Neural progenitor cell (in vitro differentiated cells): ENCODE measurements at regions not wholly inside any gene's neighbourhood (a gene's known extent, or its start where the extent isn't known, plus 50 kb on each side); places are given as distances from the start of the nearest gene placed in this dataset.

Experiments
- DNase-seq: peaks from one replicate; pipeline ENCODE4 v3.0.0-alpha.2; 2016; ENCODE audit warnings: low spot score
- H2AFZ ChIP-seq: fragments of 200-600 bp; sonication (generic); replicated peaks from 2 replicates; pipeline ENCODE4 v1.6.1; 2016; ENCODE audit warnings: antibody characterized with exemption
- H3F3A ChIP-seq: fragments of 200-600 bp; sonication (generic); 2 replicates; pipeline ENCODE4 v1.6.1; 2016; ENCODE audit warnings: antibody characterized with exemption, low read depth
- H3K27ac ChIP-seq: fragments of 200-600 bp; sonication (generic); 2 replicates; pipeline ENCODE4 v1.5.1; 2016; ENCODE audit warnings: mild to moderate bottlenecking
- H3K27me3 ChIP-seq: fragments of 200-600 bp; sonication (generic); 2 replicates; pipeline ENCODE4 v1.6.1; 2016; ENCODE audit warnings: mild to moderate bottlenecking, moderate library complexity
- H3K36me3 ChIP-seq: fragments of 200-600 bp; sonication (generic); 2 replicates; pipeline ENCODE4 v1.5.1; 2016
- H3K4me1 ChIP-seq: fragments of 200-600 bp; sonication (generic); 2 replicates; pipeline ENCODE4 v1.6.1; 2016; ENCODE audit warnings: mixed run types
- H3K4me2 ChIP-seq: fragments of 200-600 bp; sonication (generic); 2 replicates; pipeline ENCODE4 v1.6.1; 2016
- H3K4me3 ChIP-seq: fragments of 200-600 bp; sonication (generic); 2 replicates; pipeline ENCODE4 v1.5.1; 2016
- H3K79me2 ChIP-seq: fragments of 200-600 bp; sonication (generic); 2 replicates; pipeline ENCODE4 v1.6.1; 2016; ENCODE audit warnings: low read depth
- H3K9ac ChIP-seq: fragments of 200-600 bp; sonication (generic); 2 replicates; pipeline ENCODE4 v1.6.1; 2016
- H3K9me3 ChIP-seq: fragments of 200-600 bp; sonication (generic); 2 replicates; pipeline ENCODE4 v1.5.1; 2016; ENCODE audit warnings: low read depth
- H4K20me1 ChIP-seq: fragments of 200-600 bp; sonication (generic); 2 replicates; pipeline ENCODE4 v1.6.1; 2016; ENCODE audit warnings: low read depth
- H3K27ac Mint-ChIP-seq: 3 replicates; pipeline ENCODE4 v1.8.0; 2021; ENCODE audit warnings: mixed read lengths
- H3K27me3 Mint-ChIP-seq: 2 replicates; pipeline ENCODE4 v1.8.0; 2022; ENCODE audit warnings: low read depth, mild to moderate bottlenecking, inconsistent platforms, moderate library complexity, mixed read lengths; ENCODE audit not compliant: insufficient read depth
- H3K36me3 Mint-ChIP-seq: 3 replicates; pipeline ENCODE4 v1.8.0; 2021; ENCODE audit warnings: mixed read lengths
- H3K4me1 Mint-ChIP-seq: 3 replicates; pipeline ENCODE4 v1.8.0; 2021; ENCODE audit warnings: mixed read lengths
- H3K4me3 Mint-ChIP-seq: 3 replicates; pipeline ENCODE4 v1.8.0; 2021; ENCODE audit warnings: mild to moderate bottlenecking, moderate library complexity, mixed read lengths
- H3K9me3 Mint-ChIP-seq: 3 replicates; pipeline ENCODE4 v1.8.0; 2020; ENCODE audit warnings: mixed read lengths
- EZH2 ChIP-seq: fragments of 200-600 bp; sonication (generic); IDR thresholded peaks from 2 replicates; pipeline ENCODE4 v1.6.1; 2017; ENCODE audit warnings: antibody characterized with exemption, mild to moderate bottlenecking, moderate library complexity
- EZH2phosphoT487 ChIP-seq: fragments of 200-600 bp; sonication (generic); IDR thresholded peaks from 2 replicates; pipeline ENCODE4 v1.6.1; 2017; ENCODE audit warnings: antibody characterized with exemption
- TF ChIP-seq, protein P1 (sequence below): fragments of 200-600 bp; sonication (generic); IDR thresholded peaks from 2 replicates; pipeline ENCODE4 v1.5.1; 2017; ENCODE audit warnings: antibody characterized with exemption, mild to moderate bottlenecking

- Mint-ChIP-seq H3K36me3 (no peaks in the 10 kb centered on the region), H3K27me3 (peaks cover 4% of the 10 kb centered on the region), H3K27ac (no peak overlapping the region), H3K4me1 (peaks cover 8% of the 10 kb centered on the region), H3K9me3 (no peaks in the 10 kb centered on the region), H3K4me3 (no peak overlapping the region)
- Histone ChIP-seq H3K36me3 (no peaks in the 10 kb centered on the region), H3K79me2 (no peaks in the 10 kb centered on the region), H3F3A (no peaks in the 10 kb centered on the region), H3K4me1 (no peaks in the 10 kb centered on the region), H3K27ac (no peak overlapping the region), H3K4me3 (no peak overlapping the region), H3K27me3 (no peaks in the 10 kb centered on the region), H4K20me1 (no peaks in the 10 kb centered on the region), H3K9ac (no peak overlapping the region), H3K9me3 (no peaks in the 10 kb centered on the region), H2AFZ (peak overlapping the region; percentile 10), H3K4me2 (no peak overlapping the region)
- no peak for DNase-seq
- TF ChIP-seq, protein P1, sequence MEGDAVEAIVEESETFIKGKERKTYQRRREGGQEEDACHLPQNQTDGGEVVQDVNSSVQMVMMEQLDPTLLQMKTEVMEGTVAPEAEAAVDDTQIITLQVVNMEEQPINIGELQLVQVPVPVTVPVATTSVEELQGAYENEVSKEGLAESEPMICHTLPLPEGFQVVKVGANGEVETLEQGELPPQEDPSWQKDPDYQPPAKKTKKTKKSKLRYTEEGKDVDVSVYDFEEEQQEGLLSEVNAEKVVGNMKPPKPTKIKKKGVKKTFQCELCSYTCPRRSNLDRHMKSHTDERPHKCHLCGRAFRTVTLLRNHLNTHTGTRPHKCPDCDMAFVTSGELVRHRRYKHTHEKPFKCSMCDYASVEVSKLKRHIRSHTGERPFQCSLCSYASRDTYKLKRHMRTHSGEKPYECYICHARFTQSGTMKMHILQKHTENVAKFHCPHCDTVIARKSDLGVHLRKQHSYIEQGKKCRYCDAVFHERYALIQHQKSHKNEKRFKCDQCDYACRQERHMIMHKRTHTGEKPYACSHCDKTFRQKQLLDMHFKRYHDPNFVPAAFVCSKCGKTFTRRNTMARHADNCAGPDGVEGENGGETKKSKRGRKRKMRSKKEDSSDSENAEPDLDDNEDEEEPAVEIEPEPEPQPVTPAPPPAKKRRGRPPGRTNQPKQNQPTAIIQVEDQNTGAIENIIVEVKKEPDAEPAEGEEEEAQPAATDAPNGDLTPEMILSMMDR: no peak
- TF ChIP-seq EZH2phosphoT487: no peak
- no peak for TF ChIP-seq EZH2
These were observed 55.3 kb upstream of the NRBF2 start for GRCh38 chr10:63077800-63078199.

DNA sequence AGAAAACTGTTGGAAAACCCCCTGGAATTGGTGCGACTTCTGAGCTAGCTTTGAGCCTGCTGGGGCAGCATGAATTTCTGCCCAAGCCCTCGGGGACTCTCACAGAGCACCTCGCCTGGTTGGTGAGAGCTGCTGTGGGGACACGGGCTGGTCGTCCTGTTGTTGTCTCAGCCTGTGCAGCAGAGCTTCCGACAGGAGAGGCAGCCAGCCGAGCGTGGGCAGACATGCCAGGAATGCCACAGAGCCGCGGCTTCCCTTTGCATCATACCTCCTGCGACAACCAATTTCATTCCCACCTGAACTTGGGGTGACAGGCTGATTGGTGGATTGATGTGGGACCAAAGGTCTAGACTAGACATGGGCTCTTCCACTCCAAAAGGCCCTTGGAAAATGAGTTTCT, 60.2 kb upstream of the NRBF2 start:
- Mint-ChIP-seq H3K27ac (no peak overlapping the region), H3K4me1 (peaks cover 10% of the 10 kb centered on the region), H3K9me3 (no peaks in the 10 kb centered on the region), H3K36me3 (no peaks in the 10 kb centered on the region), H3K27me3 (peaks cover 7% of the 10 kb centered on the region), H3K4me3 (no peak overlapping the region)
- no peaks in the 10 kb centered on the region for H3K9me3 ChIP-seq
- no peak overlapping the region for H3K4me2 ChIP-seq
- peak overlapping the region; percentile 17 for H2AFZ ChIP-seq
- no peak overlapping the region for H3K27ac ChIP-seq
- no peaks in the 10 kb centered on the region for H3K36me3 ChIP-seq
- no peaks in the 10 kb centered on the region for H3K27me3 ChIP-seq
- H3K79me2 ChIP-seq: no peaks in the 10 kb centered on the region
- H4K20me1 ChIP-seq: no peaks in the 10 kb centered on the region
- H3K4me1 ChIP-seq: no peaks in the 10 kb centered on the region
- TF ChIP-seq EZH2phosphoT487: no peak
- TF ChIP-seq EZH2: no peak
- TF ChIP-seq, protein P1: no peak
- no peak overlapping the region for H3K4me3 ChIP-seq
- no peak overlapping the region for H3K9ac ChIP-seq
- no peak for DNase-seq
- H3F3A ChIP-seq: no peaks in the 10 kb centered on the region

DNA sequence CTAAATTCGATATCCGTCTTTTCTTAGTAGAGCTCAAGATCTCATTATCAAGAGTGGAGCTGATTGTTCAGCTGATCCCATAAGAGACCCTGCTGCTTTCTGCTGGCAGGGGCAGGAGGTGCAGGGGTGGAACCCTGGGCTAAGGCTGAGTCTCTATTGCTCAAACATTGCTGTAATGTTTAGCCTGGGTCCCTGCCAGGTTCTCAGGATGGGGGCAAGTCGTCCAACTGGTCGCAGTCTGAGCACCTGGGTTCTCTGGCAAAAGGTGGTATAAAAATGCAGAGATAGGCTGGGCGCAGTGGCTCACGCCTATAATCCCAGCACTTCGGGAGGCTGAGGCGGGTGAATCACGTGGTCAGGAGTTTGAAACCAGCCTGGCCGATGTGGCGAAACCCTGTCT, 62.0 kb upstream of the NRBF2 start:
- no peak overlapping the region for H3K27ac Mint-ChIP-seq
- no peaks in the 10 kb centered on the region for H3K36me3 ChIP-seq
- no peak overlapping the region for H3K4me2 ChIP-seq

DNA sequence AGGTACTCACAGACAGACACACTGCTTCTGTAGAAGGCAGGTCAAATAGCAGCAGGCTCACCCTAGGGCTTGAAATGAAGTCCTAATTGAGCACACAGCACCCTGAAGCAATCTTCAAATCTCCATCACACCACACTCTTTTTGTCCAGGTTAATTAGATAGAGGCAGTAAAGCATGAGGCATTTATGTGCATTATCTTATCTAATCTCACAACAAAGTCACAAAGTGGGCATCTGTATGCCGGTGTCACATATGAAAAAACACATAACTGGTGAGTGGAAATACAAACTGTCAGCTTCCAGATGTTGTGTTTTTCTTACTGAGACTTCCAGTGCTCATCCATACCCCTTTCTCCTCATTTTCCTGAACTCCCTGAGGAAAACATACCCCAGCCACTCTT, 63.8 kb upstream of the NRBF2 start:
- Histone ChIP-seq H3K4me2 (no peak overlapping the region), H3K4me3 (no peak overlapping the region), H4K20me1 (no peaks in the 10 kb centered on the region), H3F3A (peaks cover 4% of the 10 kb centered on the region), H3K36me3 (no peaks in the 10 kb centered on the region), H3K9ac (no peak overlapping the region), H3K4me1 (peaks cover 12% of the 10 kb centered on the region), H2AFZ (no peak overlapping the region), H3K79me2 (no peaks in the 10 kb centered on the region), H3K27ac (no peak overlapping the region), H3K9me3 (no peaks in the 10 kb centered on the region), H3K27me3 (no peaks in the 10 kb centered on the region)
- Mint-ChIP-seq H3K4me3 (no peak overlapping the region), H3K27ac (no peak overlapping the region), H3K9me3 (no peaks in the 10 kb centered on the region), H3K27me3 (peaks cover 3% of the 10 kb centered on the region), H3K36me3 (no peaks in the 10 kb centered on the region), H3K4me1 (peaks cover 15% of the 10 kb centered on the region)
- TF ChIP-seq EZH2phosphoT487 (no peak), EZH2 (no peak)
- TF ChIP-seq, protein P1: no peak
- DNase-seq: no peak

More for the DNA sequence above, 62.0 kb upstream of the NRBF2 start:
- Mint-ChIP-seq H3K4me3 (no peak overlapping the region), H3K9me3 (no peaks in the 10 kb centered on the region), H3K27me3 (peaks cover 7% of the 10 kb centered on the region), H3K36me3 (no peaks in the 10 kb centered on the region), H3K4me1 (peaks cover 10% of the 10 kb centered on the region)
- no peak for TF ChIP-seq EZH2
- Histone ChIP-seq H3F3A (no peaks in the 10 kb centered on the region), H3K4me1 (no peaks in the 10 kb centered on the region), H2AFZ (peak overlapping the region; percentile 40), H3K79me2 (no peaks in the 10 kb centered on the region), H3K27ac (no peak overlapping the region), H3K27me3 (no peaks in the 10 kb centered on the region), H4K20me1 (no peaks in the 10 kb centered on the region), H3K4me3 (no peak overlapping the region), H3K9ac (no peak overlapping the region), H3K9me3 (no peaks in the 10 kb centered on the region)
- no peak for DNase-seq
